K562 (cell line): ENCODE measurements at regions not wholly inside any gene's neighbourhood (a gene's known extent, or its start where the extent isn't known, plus 50 kb on each side); places are given as distances from the start of the nearest gene placed in this dataset.

Source experiments
- ATAC-seq: fragments of 200-7000 bp; cut with Tn5 transposase; 3 replicates; pipeline ENCODE4 v1.9.1; 2020; ENCODE audit warnings: moderate library complexity
- BruUV-seq: library from RNA; stranded (reverse); fragments of 400-500 nt; replicated peaks from 2 replicates; lab custom pipeline; 2021; lab: Mats Ljungman, UMichigan
- CTCF ChIA-PET: fragments of 300-600 bp; formaldehyde crosslinking; extraction: SDS; loops from one replicate; lab custom pipeline; 2021; ENCODE audit warnings: low intra/inter-chr PET ratio; lab: Yijun Ruan, JAX
- POLR2A ChIA-PET: fragments of 300-600, 350-650 bp; sonication (Branson Sonifier 250); formaldehyde crosslinking; extraction: SDS; loops from one replicate; lab custom pipeline; 2021; ENCODE audit warnings: antibody characterized with exemption, inconsistent platforms; lab: Yijun Ruan, JAX
- DNase-seq, 4 experiments: peaks; one replicate each; pipeline versions ENCODE4 v3.0.0 to v3.0.0-alpha.2; 2011 to 2018; ENCODE audit warnings: low spot score in 3 of 4, mixed read lengths in 3 of 4; ENCODE audit errors: extremely low read depth in 1 of 4
- FAIRE-seq: peaks from 2 replicates; lab custom pipeline; 2011; peaks lifted over from hg19 to GRCh38; lab: Jason Lieb, UNC
- H2AFZ ChIP-seq: 2 replicates; pipeline ENCODE4 v1.6.0; 2011; ENCODE audit warnings: low read depth, low read length, control low read depth, inconsistent platforms
- H3K27ac ChIP-seq: fragments of 200-600 bp; 3 replicates; pipeline ENCODE4 v1.8.0; 2011; ENCODE audit warnings: low read depth, mild to moderate bottlenecking, control low read depth, inconsistent platforms, low read length, moderate library complexity, mixed read lengths; ENCODE audit errors: extremely low read depth
- H3K27me3 ChIP-seq, 2 experiments: fragments of 300-600 bp in 1 of 2; 2 replicates in 1 of 2; 3 replicates in 1 of 2; pipeline versions ENCODE4 v1.6.0 to v1.8.0; 2011; ENCODE audit warnings: inconsistent platforms in 2 of 2, low read length in 2 of 2, mild to moderate bottlenecking in 1 of 2, mixed read lengths in 1 of 2, moderate library complexity in 1 of 2; ENCODE audit not compliant: control insufficient read depth in 2 of 2, insufficient read depth in 2 of 2
- H3K36me3 ChIP-seq: fragments of 300-600 bp; 3 replicates; pipeline ENCODE4 v1.8.0; 2011; ENCODE audit warnings: mild to moderate bottlenecking, low read length, inconsistent platforms; ENCODE audit not compliant: control insufficient read depth, insufficient read depth
- H3K4me1 ChIP-seq, 2 experiments: fragments of 200-600 bp in 1 of 2; replicated peaks in 1 of 2; 2 replicates in 1 of 2; 3 replicates in 1 of 2; pipeline versions ENCODE4 v1.5.1 to v1.8.0; 2011; ENCODE audit warnings: inconsistent platforms in 2 of 2, low read length in 2 of 2, mild to moderate bottlenecking in 1 of 2, mixed read lengths in 1 of 2, moderate library complexity in 1 of 2; ENCODE audit not compliant: control insufficient read depth in 2 of 2, insufficient read depth in 2 of 2
- H3K4me2 ChIP-seq: 2 replicates; pipeline ENCODE4 v1.6.1; 2011; ENCODE audit warnings: low read length, control low read depth, inconsistent platforms, mixed read lengths; ENCODE audit not compliant: insufficient read depth
- H3K4me3 ChIP-seq: fragments of 200-600 bp; sonication (generic), shearing (Covaris generic); 2 replicates; pipeline ENCODE4 v1.5.1; 2016; ENCODE audit warnings: control low read depth, inconsistent platforms
- H3K79me2 ChIP-seq: fragments of 200-600 bp; 3 replicates; pipeline ENCODE4 v1.8.0; 2011; ENCODE audit warnings: low read length, inconsistent platforms; ENCODE audit not compliant: control insufficient read depth, insufficient read depth
- H3K9ac ChIP-seq, 2 experiments: 2 replicates each; pipeline versions ENCODE4 v1.6.0 to v1.6.1; 2011; ENCODE audit warnings: low read depth in 2 of 2, low read length in 2 of 2, control low read depth in 1 of 2, inconsistent platforms in 1 of 2, mild to moderate bottlenecking in 1 of 2, mixed read lengths in 1 of 2; ENCODE audit not compliant: insufficient read depth in 1 of 2
- H3K9me1 ChIP-seq: one replicate; pipeline ENCODE4 v1.6.0; 2011; ENCODE audit warnings: inconsistent platforms, mild to moderate bottlenecking, low read length, moderate library complexity; ENCODE audit not compliant: control insufficient read depth, insufficient read depth
- H3K9me3 ChIP-seq: replicated peaks from 2 replicates; pipeline ENCODE4 v1.5.1; 2011; ENCODE audit warnings: low read depth, low read length, inconsistent platforms; ENCODE audit not compliant: control insufficient read depth, insufficient read depth
- H4K20me1 ChIP-seq: replicated peaks from 2 replicates; pipeline ENCODE4 v1.6.1; 2011; ENCODE audit warnings: low read length, inconsistent platforms, mixed read lengths; ENCODE audit not compliant: control insufficient read depth, insufficient read depth
- BCL6 ChIP-seq: fragments of 250-450 bp; sonication (Bioruptor Pico); IDR thresholded peaks from 2 replicates; pipeline ENCODE4 v1.4.0; 2020
- BCLAF1 ChIP-seq, 2 experiments: fragments of 450-650 bp in 1 of 2; IDR thresholded peaks; 2 replicates each; pipeline ENCODE4 v1.6.1; 2011 to 2017; ENCODE audit warnings: low read depth in 2 of 2, antibody characterized with exemption in 1 of 2, borderline replicate concordance in 1 of 2, low read length in 1 of 2, mild to moderate bottlenecking in 1 of 2, mixed read lengths in 1 of 2; ENCODE audit not compliant: control insufficient read depth in 1 of 2
- BRD4 ChIP-seq: fragments of 200-600 bp; sonication (generic); IDR thresholded peaks from 2 replicates; pipeline ENCODE4 v1.6.1; 2017; ENCODE audit warnings: inconsistent platforms
- FOXP1 ChIP-seq: sonication (generic); formaldehyde crosslinking; IDR thresholded peaks from 2 replicates; pipeline ENCODE4 v1.8.0; 2022; ENCODE audit warnings: mild to moderate bottlenecking, missing genetic modification reagents
- LARP7 ChIP-seq: fragments of 450-650 bp; IDR thresholded peaks from 2 replicates; pipeline ENCODE4 v1.6.1; 2016
- NR2F6 ChIP-seq: fragments of 450-650 bp; formaldehyde crosslinking; IDR thresholded peaks from 2 replicates; pipeline ENCODE4 v1.4.0; 2020; ENCODE audit warnings: mild to moderate bottlenecking
- PYGO2 ChIP-seq: fragments of 450-650 bp; IDR thresholded peaks from 2 replicates; pipeline ENCODE4 v1.6.1; 2016; ENCODE audit warnings: mild to moderate bottlenecking, missing genetic modification characterization, moderate library complexity, missing compliant biosample characterization
- RBM15 ChIP-seq: fragments of 200-400 bp; formaldehyde crosslinking; IDR thresholded peaks from 2 replicates; pipeline ENCODE4 v1.6.1; 2018; ENCODE audit warnings: mild to moderate bottlenecking, low read length, moderate library complexity; ENCODE audit not compliant: insufficient read depth
- U2AF1 ChIP-seq: fragments of 200-400 bp; formaldehyde crosslinking; optimal IDR thresholded peaks from 2 replicates; pipeline ENCODE3; 2017; ENCODE audit warnings: mild to moderate bottlenecking, low read depth, low read length, moderate library complexity
- ZBTB43 ChIP-seq: sonication (generic); formaldehyde crosslinking; IDR thresholded peaks from 2 replicates; pipeline ENCODE4 v1.8.0; 2023; ENCODE audit warnings: mild to moderate bottlenecking, missing genetic modification reagents
- ZNF512 ChIP-seq: IDR thresholded peaks from 2 replicates; pipeline ENCODE4 v1.6.1; 2016; ENCODE audit warnings: missing genetic modification characterization, missing compliant biosample characterization
- ZNF57 ChIP-seq: fragments of 450-650 bp; formaldehyde crosslinking; IDR thresholded peaks from 2 replicates; pipeline ENCODE4 v1.4.0; 2020; ENCODE audit warnings: mild to moderate bottlenecking, moderate library complexity
- WGBS: fragments of 100-300 bp; shearing (Covaris generic); methylation state at CpG from one replicate; pipeline ENCODE4 v1.1.6; 2016; ENCODE audit warnings: low coverage, mixed read lengths; ENCODE audit not compliant: insufficient coverage; ENCODE audit errors: missing lambda C conversion rate; 5-methylcytosine and 5-hydroxymethylcytosine counted together
- in situ Hi-C: fragments of 300-500 bp; cut with MboI; formaldehyde crosslinking; loops from 4 replicates; pipeline ENCODE4 v1.15.0; 2018; ENCODE audit warnings: inconsistent platforms, mixed read lengths
- intact Hi-C: fragments of 100-400 bp; cut with micrococcal nuclease; formaldehyde crosslinking; loops from 2 replicates; pipeline ENCODE4 v1.14.2; 2022
- TF ChIP-seq, protein P1 (sequence below): conservative IDR thresholded peaks from 2 replicates; pipeline ENCODE4 v1.6.1; 2011; ENCODE audit warnings: low read depth, mild to moderate bottlenecking, low read length; ENCODE audit not compliant: control insufficient read depth
- TF ChIP-seq, protein P2 (sequence below): fragments of 250-450 bp; sonication (Bioruptor Pico); IDR thresholded peaks from 2 replicates; pipeline ENCODE4 v1.5.0; 2020; ENCODE audit warnings: mild to moderate bottlenecking, borderline replicate concordance

- Histone ChIP-seq H3K4me3 (no peak overlapping the region), H3K27ac (no peak overlapping the region), H3K79me2 (no peaks in the 10 kb centered on the region), H3K4me1 (no peaks in the 10 kb centered on the region), H4K20me1 (no peaks in the 10 kb centered on the region), H3K9ac (no peak overlapping the region), H3K9me3 (no peaks in the 10 kb centered on the region), H3K27me3 (no peaks in the 10 kb centered on the region; a peak in 1 of 5 replicates), H3K36me3 (no peaks in the 10 kb centered on the region), H2AFZ (no peak overlapping the region), H3K4me2 (no peak overlapping the region), H3K9me1 (no peaks in the 10 kb centered on the region)
- ChIA-PET CTCF (no interaction called here), POLR2A (no interaction called here)
- no peak for FAIRE-seq
- in situ Hi-C loops (no loop called here), intact Hi-C loops (no loop called here)
- BruUV-seq, result no TSS peak
- no peak for DNase-seq
- 4% methylated on average over 3 of the region's 3 CpGs for WGBS
- ATAC-seq, result no peak
- TF ChIP-seq LARP7 (no peak), BCL6 (CRISPR knock-in tag) (no peak), BRD4 (no peak), BCLAF1 (IDR thresholded peaks at IDR 0.05; ENCODE audit: borderline replicate concordance in 1 of 2, control insufficient read depth in 1 of 2, low read depth in 2 of 2, low read length in 1 of 2) (no peak), ZBTB43 (CRISPR knock-in tag) (no peak), ZNF512 (tag) (no peak), ZNF57 (CRISPR knock-in tag) (no peak), RBM15 (no peak), U2AF1 (no peak), PYGO2 (tag) (no peak), FOXP1 (no peak), NR2F6 (CRISPR knock-in tag) (no peak)
- TF ChIP-seq, protein P1, sequence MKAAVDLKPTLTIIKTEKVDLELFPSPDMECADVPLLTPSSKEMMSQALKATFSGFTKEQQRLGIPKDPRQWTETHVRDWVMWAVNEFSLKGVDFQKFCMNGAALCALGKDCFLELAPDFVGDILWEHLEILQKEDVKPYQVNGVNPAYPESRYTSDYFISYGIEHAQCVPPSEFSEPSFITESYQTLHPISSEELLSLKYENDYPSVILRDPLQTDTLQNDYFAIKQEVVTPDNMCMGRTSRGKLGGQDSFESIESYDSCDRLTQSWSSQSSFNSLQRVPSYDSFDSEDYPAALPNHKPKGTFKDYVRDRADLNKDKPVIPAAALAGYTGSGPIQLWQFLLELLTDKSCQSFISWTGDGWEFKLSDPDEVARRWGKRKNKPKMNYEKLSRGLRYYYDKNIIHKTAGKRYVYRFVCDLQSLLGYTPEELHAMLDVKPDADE, result no peak
- TF ChIP-seq, protein P2, sequence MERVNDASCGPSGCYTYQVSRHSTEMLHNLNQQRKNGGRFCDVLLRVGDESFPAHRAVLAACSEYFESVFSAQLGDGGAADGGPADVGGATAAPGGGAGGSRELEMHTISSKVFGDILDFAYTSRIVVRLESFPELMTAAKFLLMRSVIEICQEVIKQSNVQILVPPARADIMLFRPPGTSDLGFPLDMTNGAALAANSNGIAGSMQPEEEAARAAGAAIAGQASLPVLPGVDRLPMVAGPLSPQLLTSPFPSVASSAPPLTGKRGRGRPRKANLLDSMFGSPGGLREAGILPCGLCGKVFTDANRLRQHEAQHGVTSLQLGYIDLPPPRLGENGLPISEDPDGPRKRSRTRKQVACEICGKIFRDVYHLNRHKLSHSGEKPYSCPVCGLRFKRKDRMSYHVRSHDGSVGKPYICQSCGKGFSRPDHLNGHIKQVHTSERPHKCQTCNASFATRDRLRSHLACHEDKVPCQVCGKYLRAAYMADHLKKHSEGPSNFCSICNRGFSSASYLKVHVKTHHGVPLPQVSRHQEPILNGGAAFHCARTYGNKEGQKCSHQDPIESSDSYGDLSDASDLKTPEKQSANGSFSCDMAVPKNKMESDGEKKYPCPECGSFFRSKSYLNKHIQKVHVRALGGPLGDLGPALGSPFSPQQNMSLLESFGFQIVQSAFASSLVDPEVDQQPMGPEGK, result no peak
These were observed 180.9 kb upstream of the GYPC start for GRCh38 chr2:126475031-126475430.
